Breast epithelium (tissue), 4 donors: ENCODE measurements at regions not wholly inside any gene's neighbourhood (a gene's known extent, or its start where the extent isn't known, plus 50 kb on each side); places are given as distances from the start of the nearest gene placed in this dataset.

Experiments
- DNase-seq, 2 donors: peaks; one replicate each; pipeline ENCODE4 v3.0.0-alpha.2; 2019; ENCODE audit warnings: low spot score in 2 of 2
- H3K27ac ChIP-seq, 2 donors: fragments of 200-600 bp; sonication (generic) in 1 of 2; one replicate each; pipeline ENCODE4 v1.5.1; 2016 to 2019; ENCODE audit warnings: mild to moderate bottlenecking in 1 of 2
- H3K27me3 ChIP-seq, 2 donors: fragments of 200-600 bp; sonication (generic) in 1 of 2; one replicate each; pipeline versions ENCODE4 v1.5.1 to v1.6.0; 2017 to 2019; ENCODE audit warnings: control low read depth in 1 of 2, mild to moderate bottlenecking in 1 of 2
- H3K36me3 ChIP-seq: fragments of 200-600 bp; one replicate; pipeline ENCODE4 v1.5.1; 2019
- H3K4me1 ChIP-seq, 2 donors: fragments of 200-600 bp; sonication (generic); one replicate each; pipeline ENCODE4 v1.5.1; 2016 to 2019; ENCODE audit warnings: control low read depth in 1 of 2
- H3K4me3 ChIP-seq, 3 donors: fragments of 200-600 bp; sonication (generic); 1 replicate in 2 of 3; 2 replicates in 1 of 3; pipeline ENCODE4 v1.5.1; 2016 to 2019; ENCODE audit warnings: mild to moderate bottlenecking in 3 of 3, moderate library complexity in 2 of 3
- H3K9me3 ChIP-seq, 2 donors: fragments of 200-600 bp; sonication (generic) in 1 of 2; one replicate each; pipeline ENCODE4 v1.5.1; 2016 to 2019; ENCODE audit warnings: control low read depth in 1 of 2
- POLR2A ChIP-seq: fragments of 450-650 bp; IDR thresholded peaks from one replicate; pipeline ENCODE4 v1.6.1; 2016; ENCODE audit warnings: antibody characterized with exemption, mild to moderate bottlenecking, moderate library complexity
- POLR2AphosphoS5 ChIP-seq, 3 donors: sonication (generic); formaldehyde crosslinking; IDR thresholded peaks; one replicate each; pipeline ENCODE4 v1.6.1; 2017; ENCODE audit warnings: antibody characterized with exemption in 3 of 3
- intact Hi-C: fragments of 100-400 bp; cut with DNase I; formaldehyde crosslinking; loops from one replicate; pipeline ENCODE4 v1.15.1; 2023; ENCODE audit warnings: low total_unique reads
- TF ChIP-seq, protein P1 (sequence below), 3 donors: fragments of 450-650 bp; IDR thresholded peaks; one replicate each; pipeline ENCODE4 v1.5.1; 2016 to 2017; ENCODE audit warnings: antibody characterized with exemption in 3 of 3, mild to moderate bottlenecking in 3 of 3, moderate library complexity in 3 of 3

DNA sequence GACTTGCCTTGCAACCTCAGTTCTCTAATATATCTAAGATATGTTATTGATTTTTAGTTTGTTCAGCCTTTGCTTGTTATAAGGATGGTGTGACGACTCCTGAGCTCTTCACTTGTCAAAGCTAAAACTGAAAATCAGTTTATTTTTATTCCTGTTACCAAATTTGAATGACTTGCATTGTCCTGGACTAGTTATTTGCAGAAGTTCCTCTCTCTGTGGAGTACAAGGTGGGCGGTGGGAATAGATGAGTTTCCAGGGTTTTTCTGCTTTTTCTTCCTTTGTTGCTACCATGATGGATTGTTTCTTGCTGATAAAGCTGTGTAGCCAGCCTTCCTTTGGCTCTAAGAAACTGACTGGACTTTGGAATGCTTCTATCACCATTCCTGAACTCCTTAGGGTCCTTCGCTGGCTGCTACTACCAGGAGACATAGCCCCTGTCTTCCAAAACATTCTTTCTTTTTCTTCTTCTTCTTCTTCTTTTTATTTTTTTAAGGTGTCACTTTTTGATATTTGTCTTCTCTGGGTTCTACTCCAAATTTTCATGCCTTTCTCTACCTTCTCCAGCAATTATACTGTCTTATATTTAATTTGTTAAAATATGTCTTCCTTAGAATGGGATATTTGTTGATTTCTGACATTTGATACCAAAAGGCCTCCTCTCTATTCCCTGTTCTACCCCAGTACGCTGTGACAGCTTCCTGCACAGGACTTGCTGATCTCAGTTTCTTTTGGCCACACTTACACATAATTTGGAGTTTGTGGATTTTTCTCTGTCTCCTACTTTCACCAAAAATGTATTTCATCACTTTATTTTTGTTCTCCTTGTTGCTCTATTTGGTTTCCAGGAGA, 145.1 kb upstream of the THRB start:
- TF ChIP-seq, protein P1, sequence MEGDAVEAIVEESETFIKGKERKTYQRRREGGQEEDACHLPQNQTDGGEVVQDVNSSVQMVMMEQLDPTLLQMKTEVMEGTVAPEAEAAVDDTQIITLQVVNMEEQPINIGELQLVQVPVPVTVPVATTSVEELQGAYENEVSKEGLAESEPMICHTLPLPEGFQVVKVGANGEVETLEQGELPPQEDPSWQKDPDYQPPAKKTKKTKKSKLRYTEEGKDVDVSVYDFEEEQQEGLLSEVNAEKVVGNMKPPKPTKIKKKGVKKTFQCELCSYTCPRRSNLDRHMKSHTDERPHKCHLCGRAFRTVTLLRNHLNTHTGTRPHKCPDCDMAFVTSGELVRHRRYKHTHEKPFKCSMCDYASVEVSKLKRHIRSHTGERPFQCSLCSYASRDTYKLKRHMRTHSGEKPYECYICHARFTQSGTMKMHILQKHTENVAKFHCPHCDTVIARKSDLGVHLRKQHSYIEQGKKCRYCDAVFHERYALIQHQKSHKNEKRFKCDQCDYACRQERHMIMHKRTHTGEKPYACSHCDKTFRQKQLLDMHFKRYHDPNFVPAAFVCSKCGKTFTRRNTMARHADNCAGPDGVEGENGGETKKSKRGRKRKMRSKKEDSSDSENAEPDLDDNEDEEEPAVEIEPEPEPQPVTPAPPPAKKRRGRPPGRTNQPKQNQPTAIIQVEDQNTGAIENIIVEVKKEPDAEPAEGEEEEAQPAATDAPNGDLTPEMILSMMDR (IDR thresholded peaks at IDR 0.05): no peak
- TF ChIP-seq POLR2A: no peak
- no peak for TF ChIP-seq POLR2AphosphoS5 (IDR thresholded peaks at IDR 0.05)
- Histone ChIP-seq H3K36me3 (no peaks in the 10 kb centered on the region), H3K27me3 (no peaks in the 10 kb centered on the region), H3K9me3 (no peaks in the 10 kb centered on the region), H3K27ac (no peak overlapping the region), H3K4me3 (no peak overlapping the region), H3K4me1 (no peaks in the 10 kb centered on the region)
- intact Hi-C loops: no loop called here
- no peak for DNase-seq

DNA sequence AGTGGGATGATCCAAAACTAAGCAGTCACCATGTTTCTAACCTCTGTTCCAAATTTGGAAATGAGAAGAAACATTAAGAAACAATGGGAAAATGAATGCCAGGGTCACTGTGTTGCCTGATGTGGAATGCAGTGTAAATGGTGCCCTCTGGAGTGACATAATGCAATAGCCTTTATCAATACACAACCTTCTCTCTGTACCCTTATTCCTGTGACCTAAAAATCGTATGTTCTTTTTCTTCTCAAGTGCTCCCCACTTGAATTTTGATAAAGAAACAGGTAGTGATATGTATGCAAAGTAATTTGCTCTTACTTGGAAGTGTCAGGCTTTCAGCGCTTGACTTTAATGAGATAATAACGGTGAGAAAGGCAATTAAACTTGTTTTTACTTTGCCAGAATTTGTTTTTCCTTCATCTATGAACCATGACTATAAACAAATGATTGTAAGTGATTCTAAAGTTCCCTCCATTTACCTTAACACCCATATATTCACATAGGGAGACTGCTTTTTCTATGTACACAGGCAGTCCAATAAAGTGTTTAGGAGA, 145.8 kb upstream of the THRB start:
- H3K36me3 ChIP-seq: no peaks in the 10 kb centered on the region
- no peak for DNase-seq
- H3K4me3 ChIP-seq: no peak overlapping the region
- no peaks in the 10 kb centered on the region for H3K9me3 ChIP-seq
- no peaks in the 10 kb centered on the region for H3K4me1 ChIP-seq
- H3K27ac ChIP-seq: no peak overlapping the region
- TF ChIP-seq, protein P1 (IDR thresholded peaks at IDR 0.05): peak in 2 of 3 donors; percentile 36 to 54
- TF ChIP-seq POLR2AphosphoS5 (IDR thresholded peaks at IDR 0.05): no peak
- intact Hi-C loops: no loop called here
- no peaks in the 10 kb centered on the region for H3K27me3 ChIP-seq

DNA sequence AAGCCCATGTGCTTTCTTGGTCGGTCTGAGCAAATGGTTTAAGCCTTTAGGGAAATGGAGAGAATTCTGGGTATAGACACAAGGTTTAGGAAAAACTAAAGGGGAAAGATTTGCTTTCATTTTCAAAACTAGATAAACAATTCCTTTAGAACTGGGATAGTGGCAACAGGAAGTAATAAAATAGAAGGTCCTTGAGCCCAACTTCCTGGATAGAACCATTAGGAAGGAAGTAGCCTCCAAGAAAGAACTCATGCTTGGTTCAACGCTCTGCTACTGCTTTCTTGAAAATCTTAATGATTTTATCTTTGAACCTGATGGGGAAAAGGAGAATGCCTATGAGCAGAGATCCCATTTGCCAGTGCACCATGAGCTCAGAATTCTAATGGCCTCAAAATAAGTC, 147.0 kb upstream of the THRB start:
- no peak for DNase-seq
- Histone ChIP-seq H3K9me3 (no peaks in the 10 kb centered on the region), H3K4me3 (no peak overlapping the region), H3K36me3 (no peaks in the 10 kb centered on the region), H3K4me1 (no peaks in the 10 kb centered on the region), H3K27me3 (no peaks in the 10 kb centered on the region), H3K27ac (no peak overlapping the region)
- TF ChIP-seq POLR2A (no peak), POLR2AphosphoS5 (IDR thresholded peaks at IDR 0.05) (no peak)
- TF ChIP-seq, protein P1 (IDR thresholded peaks at IDR 0.05): no peak
- intact Hi-C loops: no loop called here

DNA sequence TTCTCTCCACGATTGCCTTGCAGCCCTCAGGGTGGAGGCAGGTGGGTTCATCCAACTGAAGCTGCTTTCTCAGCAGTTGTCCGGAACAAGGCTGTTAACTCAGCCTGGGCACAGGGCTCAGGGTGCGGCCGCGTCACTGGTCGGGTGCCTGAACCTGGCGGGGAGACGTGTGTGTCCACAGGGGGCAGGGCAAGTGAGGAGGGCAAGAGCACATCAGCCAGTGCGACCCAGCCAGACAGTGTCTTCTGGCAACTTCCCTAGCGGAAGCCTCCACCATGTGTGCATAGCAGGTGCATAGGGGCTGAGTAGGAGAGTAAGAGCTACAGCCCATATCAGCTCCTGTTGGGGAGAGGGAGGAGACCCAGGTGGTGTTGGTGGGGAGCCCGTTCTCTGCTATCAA, 150.4 kb upstream of the THRB start:
- intact Hi-C loops: no loop called here
- H3K4me3 ChIP-seq: no peak overlapping the region
- TF ChIP-seq POLR2A (no peak), POLR2AphosphoS5 (IDR thresholded peaks at IDR 0.05) (no peak)
- TF ChIP-seq, protein P1 (IDR thresholded peaks at IDR 0.05): no peak
- no peaks in the 10 kb centered on the region for H3K27me3 ChIP-seq
- H3K27ac ChIP-seq: no peak overlapping the region
- DNase-seq: no peak
- no peaks in the 10 kb centered on the region for H3K4me1 ChIP-seq
- H3K9me3 ChIP-seq: no peaks in the 10 kb centered on the region
- H3K36me3 ChIP-seq: no peaks in the 10 kb centered on the region

DNA sequence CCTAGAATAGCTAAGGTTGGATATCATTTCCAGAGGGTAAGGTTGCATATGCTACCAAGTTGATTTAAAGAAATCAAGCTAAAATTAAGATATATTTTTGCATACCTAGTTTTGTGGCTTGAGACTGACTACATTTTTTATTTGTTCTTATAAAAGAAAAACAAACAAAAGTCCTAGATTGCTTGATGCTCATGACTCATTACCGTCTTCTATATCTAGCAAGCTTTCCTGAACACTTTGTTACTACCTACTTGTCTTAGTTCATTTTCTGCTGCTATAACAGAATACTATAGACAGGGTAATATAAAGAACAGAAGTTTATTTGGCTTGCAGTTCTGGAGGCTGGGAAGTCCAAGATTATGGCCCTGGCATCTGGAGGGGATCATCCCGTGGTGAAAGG, 152.1 kb upstream of the THRB start:
- no peak overlapping the region for H3K4me3 ChIP-seq
- H3K27me3 ChIP-seq: no peaks in the 10 kb centered on the region
- H3K9me3 ChIP-seq: no peaks in the 10 kb centered on the region
- TF ChIP-seq POLR2A (no peak), POLR2AphosphoS5 (IDR thresholded peaks at IDR 0.05) (no peak)
- TF ChIP-seq, protein P1 (IDR thresholded peaks at IDR 0.05): no peak
- no peak for DNase-seq
- H3K4me1 ChIP-seq: no peaks in the 10 kb centered on the region
- no peak overlapping the region for H3K27ac ChIP-seq
- intact Hi-C loops: no loop called here
- H3K36me3 ChIP-seq: no peaks in the 10 kb centered on the region
